ENCODE measurements at regions not wholly inside any gene's neighbourhood (a gene's known extent, or its start where the extent isn't known, plus 50 kb on each side); places are given as distances from the start of the nearest gene placed in this dataset.
"Not testable (repeated sequence)": the region's sequence is repeated elsewhere in the genome, so short reads cannot be mapped to it uniquely, and the experiment has no call there.

DNA sequence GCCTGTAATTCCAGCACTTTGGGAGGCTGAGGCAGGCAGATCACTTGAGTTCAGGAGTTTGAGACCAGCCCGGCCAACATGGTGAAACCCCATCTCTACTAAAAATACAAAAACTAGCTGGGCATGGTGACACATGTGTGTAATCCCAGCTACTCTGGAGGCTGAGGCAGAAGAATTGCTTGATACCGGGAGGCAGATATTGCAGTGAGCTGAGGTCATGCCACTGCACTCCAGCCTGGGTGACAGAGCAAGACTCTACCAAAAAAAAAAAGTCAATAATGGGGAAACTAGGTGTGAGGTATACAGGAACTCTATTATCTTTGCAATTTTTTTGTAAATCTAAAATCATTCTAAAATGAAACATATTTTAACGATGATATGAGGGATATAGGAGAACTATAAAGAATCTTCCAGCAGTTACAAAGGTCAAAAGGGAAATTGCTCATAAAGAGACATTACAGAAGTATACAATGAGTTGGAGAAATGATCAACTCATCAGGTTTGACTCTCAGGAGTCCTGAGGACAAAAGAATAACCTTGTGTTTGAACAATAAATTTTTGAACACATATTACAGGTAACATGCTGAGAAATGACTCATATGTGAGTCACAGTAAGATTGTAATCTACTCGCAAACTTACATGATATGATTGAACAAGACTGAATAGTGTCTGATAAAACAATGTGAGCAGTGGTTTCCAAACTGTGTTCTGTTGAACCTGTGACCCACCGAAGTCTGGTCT, 272.6 kb downstream of the FGFR2 start:
- DNase-seq (ENCODE audit: low read depth), result no peak

DNA sequence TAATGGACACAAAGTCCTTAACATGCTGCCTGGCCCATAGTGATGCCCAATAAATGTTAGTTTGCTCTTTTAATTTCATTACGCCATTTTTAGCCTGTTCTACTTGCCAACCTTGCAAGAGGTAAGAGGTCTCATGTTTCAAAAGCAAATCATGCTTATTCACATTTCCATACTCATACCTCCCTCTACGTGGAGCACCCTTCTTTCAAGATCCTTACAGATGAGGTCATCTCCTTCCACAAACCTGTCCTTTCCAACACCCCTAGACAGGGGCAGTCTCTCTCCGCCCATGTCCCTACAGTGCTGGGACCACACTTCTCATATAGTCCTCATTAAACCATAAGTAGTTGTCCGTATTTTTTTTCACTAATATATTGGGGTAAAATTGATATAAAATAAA, 271.3 kb downstream of the FGFR2 start:
- DNase-seq (ENCODE audit: low read depth), result no peak

DNA sequence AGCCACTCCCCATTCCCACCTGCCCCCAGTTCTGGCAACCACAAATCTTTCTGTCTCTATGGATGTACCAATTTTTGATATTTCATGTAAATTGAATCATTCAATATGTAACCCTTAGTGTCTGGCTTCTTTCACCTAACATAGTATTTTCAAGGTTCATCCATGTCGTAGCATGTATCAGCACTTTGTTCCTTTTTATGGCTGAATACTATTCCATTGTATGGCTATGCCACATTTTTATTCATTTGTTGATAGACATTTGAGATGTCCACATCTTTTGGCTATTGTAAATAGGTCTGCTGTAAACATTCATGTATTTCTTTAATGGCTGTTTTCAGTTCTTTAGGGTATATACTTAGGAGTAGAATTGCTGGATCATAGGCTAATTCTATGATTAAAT, 270.5 kb downstream of the FGFR2 start:
- no peak for DNase-seq (ENCODE audit: low read depth)

DNA sequence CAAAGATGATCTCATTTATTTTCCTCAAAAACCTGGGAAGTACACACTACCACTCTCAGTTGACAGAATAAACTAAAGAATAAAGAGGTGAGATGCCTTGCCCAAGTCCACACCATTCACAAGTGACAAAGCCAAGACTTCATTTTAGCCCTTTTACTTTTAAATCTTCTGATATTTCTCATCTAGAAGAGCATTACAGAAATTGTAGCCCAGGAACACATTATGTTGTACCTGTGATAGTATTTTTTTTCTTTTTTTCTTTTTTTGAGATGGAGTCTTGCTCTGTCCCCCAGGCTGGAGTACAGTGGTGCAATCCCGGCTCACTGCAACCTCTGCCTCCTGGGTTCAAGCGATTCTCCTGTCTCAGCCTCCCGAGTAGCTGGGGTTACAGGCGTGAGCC, 268.6 kb downstream of the FGFR2 start:
- DNase-seq (ENCODE audit: low read depth), result not testable (repeated sequence)

- DNase-seq (ENCODE audit: low read depth), result no peak
Observed at GRCh38 chr10:121330563-121330962, 267.7 kb downstream of the FGFR2 start.

DNA sequence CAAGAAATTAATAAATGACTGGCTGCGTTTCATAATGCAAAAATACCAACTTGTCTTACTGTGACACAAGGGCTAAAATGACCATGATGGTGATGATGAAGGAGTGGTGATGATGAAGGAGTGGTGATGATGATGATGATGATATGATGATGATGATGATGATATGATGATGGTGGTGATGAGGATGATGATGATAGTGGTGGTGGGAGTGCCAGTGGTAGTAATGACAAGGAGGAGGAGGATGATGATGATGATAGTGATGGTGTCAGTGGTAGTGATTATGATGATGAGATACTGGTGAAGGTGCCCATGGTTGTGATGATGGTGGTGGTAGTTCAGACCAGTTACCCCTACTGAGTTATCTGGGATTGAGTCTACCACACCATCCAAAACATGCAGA, 265.9 kb downstream of the FGFR2 start:
- no peak for DNase-seq (ENCODE audit: low read depth)

- peak; percentile 12 for DNase-seq (ENCODE audit: low read depth)
Observed at GRCh38 chr10:121332829-121333765, 265.1 kb downstream of the FGFR2 start.

GRCh38 chr10:121335386-121335925, 262.8 kb downstream of the FGFR2 start:
- no peak for DNase-seq (ENCODE audit: low read depth)

- no peak for DNase-seq (ENCODE audit: low read depth)
Observed at GRCh38 chr10:121337427-121337826, 260.8 kb downstream of the FGFR2 start.

DNA sequence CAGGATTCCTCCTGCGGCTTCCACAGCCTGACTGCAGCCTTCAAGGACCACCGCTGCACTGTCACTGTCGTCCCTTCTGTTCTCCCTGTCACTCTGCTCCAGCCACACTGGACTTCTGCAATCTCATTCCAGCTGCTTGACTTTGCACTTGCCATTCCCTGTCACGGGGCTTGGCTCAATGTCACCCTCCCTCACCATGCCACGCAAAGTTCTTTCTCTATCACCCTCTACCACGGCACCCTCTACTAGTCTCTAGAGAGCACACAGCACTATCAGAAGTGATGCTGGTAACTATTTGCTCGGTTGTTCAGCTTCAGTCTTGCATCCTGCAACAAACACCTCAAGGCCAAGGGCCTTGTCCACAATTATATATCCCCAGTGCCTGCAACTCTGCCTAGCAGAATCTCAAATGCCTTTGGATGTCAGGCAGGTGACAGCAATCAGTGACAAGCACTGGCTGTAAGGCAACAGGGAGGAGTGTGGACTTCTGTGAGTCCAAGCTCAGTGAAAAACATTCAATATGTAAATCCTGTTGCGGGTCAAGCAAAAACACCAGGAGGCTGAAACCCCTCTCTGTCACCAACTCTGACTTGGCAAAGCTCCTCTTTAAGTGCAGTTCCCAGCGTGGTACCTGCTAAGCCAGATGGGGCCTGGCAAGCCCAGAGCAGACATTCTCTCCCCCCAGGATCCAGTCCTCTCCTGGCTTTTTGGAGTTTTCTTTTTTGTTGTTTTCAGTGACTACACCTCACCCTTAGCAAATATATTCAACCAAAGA, 259.9 kb downstream of the FGFR2 start:
- DNase-seq (ENCODE audit: low read depth), result no peak

GRCh38 chr10:121339114-121339513, 259.1 kb downstream of the FGFR2 start:
- no peak for DNase-seq (ENCODE audit: low read depth)

GRCh38 chr10:121340271-121340831, 257.9 kb downstream of the FGFR2 start:
- no peak for DNase-seq (ENCODE audit: low read depth)

- DNase-seq (ENCODE audit: low read depth), result no peak
Observed at GRCh38 chr10:121351540-121351939, 246.7 kb downstream of the FGFR2 start.

- no peak for DNase-seq (ENCODE audit: low read depth)
Observed at GRCh38 chr10:121352231-121352855, 245.9 kb downstream of the FGFR2 start.

DNA sequence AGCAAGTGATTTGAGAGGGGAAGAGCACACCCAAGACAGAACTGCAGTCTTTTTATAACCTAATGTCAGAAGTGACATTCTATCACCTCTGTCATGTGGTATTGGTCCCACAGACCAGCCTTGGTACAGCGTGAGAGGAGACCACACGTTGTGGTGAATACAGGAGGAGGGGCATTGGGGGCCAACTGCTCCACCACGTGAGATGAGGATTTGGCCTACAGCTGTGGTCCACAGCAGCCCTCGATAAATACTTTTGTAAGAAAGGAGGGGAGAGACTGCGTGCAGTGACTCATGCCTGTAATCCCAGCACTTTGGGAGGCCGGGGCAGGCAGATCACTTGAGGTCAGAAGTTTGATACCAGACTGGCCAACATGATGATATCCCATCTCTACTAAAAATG, 243.1 kb downstream of the FGFR2 start:
- DNase-seq (ENCODE audit: low read depth), result no peak

DNA sequence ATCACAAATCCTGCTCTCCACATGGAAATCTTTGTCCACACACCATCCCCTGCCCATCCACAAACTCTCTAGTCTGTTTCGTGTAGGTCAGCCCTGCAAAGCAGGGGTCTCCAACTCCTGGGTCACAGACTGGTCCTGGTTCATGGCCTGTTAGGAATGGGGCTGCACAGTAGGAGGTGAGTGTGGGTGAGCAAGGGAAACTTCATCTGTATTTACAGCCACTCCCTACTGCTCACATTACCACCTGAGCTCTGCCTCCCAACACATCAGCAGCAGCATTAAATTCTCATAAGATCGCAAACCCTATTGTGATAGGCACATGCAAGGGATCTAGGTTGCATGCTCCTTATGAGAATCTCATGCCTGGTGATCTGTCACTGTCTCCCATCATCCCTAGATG, 242.1 kb downstream of the FGFR2 start:
- no peak for DNase-seq (ENCODE audit: low read depth)

- no peak for DNase-seq (ENCODE audit: low read depth)
Observed at GRCh38 chr10:121357401-121357800, 240.8 kb downstream of the FGFR2 start.

- no peak for DNase-seq (ENCODE audit: low read depth)
Observed at GRCh38 chr10:121362026-121362425, 236.2 kb downstream of the FGFR2 start.

DNA sequence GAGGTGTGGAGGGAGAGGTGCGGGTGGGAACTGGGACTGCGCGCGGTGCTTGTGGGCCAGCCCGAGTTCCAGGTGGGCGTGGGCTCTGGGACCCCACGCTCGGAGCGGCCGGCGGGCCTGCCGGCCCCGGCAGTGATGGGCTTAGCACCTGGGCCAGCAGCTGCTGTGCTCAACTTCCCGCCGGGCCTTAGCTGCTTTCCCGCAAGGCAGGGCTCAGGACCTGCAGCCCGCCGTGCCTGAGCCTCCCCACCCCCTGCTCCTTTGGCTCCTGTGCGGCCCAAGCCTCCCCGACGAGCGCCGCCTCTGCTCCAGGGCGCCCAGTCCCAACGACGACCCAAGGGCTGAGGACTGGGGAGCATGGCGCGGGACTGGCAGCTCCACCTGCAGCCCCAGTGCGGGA, 232.7 kb downstream of the FGFR2 start:
- DNase-seq (ENCODE audit: low read depth), result no peak

DNA sequence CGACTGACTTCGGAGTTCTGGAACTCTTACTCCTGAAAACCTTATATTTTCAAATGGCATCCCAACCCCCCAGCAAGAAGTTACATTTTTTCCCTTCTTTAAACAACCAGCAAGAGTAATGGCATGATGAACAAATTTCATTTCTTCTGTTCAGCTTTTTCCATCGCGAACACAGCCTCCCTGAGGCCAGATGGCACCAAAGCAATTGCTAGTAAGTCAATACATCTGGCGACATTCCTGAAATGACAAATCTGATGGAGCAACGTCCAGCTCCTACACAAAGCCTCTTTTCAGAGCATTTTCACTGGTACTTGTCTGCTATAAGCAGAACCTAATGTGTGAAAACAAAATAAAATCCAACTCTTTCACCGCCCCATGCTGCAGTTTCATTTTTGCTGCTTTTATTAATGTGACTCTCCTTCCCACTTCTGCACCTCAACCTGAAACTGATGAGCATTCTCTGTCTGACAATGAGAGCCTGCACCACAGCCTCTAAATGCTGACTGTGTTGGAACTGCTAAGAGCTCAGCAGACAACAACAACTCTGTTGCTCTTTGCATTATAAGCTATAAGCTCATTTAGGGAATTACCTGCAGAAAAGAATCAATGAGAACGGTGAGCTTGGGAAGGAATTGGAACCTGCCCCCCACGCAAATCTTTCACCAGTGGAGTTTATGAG, 229.8 kb downstream of the FGFR2 start:
- DNase-seq (ENCODE audit: low read depth), result no peak
